ENCODE measurements at regions not wholly inside any gene's neighbourhood (a gene's known extent, or its start where the extent isn't known, plus 50 kb on each side); places are given as distances from the start of the nearest gene placed in this dataset.

DNA sequence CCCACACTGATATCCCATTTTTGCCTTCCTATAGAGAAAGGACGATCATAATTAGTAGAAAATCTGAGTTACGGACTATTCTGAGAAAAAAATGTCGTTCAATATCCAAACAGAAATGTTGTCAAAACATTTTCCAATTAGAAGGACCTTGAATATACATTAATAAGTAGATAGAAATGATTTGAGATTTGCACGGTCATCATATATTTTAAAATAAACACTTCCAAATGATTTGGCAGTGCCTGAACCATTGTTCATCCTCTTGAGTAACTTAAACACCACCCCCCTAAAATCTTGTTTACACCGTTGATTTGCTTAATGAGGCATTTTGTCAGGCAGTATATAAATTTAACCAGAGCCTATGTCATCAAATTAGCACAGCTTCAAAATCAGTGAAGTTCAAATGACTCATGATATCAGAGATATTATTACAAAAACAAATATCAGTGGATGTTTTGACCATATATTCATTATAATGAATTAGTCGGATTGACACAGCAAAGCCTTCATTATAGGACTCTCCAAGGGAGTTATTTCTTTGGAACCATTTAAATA, 105.0 kb downstream of the ACTL7B start:
- Histone ChIP-seq H3K79me2 (ENCODE audit: insufficient read depth, low read length) (no peaks in the 10 kb centered on the region), H3K9ac (ENCODE audit: insufficient read depth, low read depth, low read length) (no peak overlapping the region), H3K9me3 (ENCODE audit: low read length) (no peaks in the 10 kb centered on the region), H3K36me3 (replicated peaks in 1 of 2; ENCODE audit: control insufficient read depth in 1 of 2, insufficient read depth in 2 of 2, low read length in 2 of 2) (no peaks in the 10 kb centered on the region), H3K4me3 (replicated peaks in 1 of 3; ENCODE audit: insufficient read depth in 1 of 3, low read depth in 2 of 3, low read length in 3 of 3) (no peak overlapping the region), H2AFZ (ENCODE audit: low read length) (no peak overlapping the region), H3K27me3 (ENCODE audit: control insufficient read depth in 1 of 2, insufficient read depth in 2 of 2, low read length in 2 of 2) (no peaks in the 10 kb centered on the region), H3K4me1 (ENCODE audit: insufficient read depth, low read length) (peaks cover 27% of the 10 kb centered on the region), H4K20me1 (ENCODE audit: insufficient read depth, low read length) (no peaks in the 10 kb centered on the region), H3K27ac (ENCODE audit: extremely low read length, insufficient read depth, low read length) (no peak overlapping the region), H3K4me2 (ENCODE audit: low read depth, low read length) (no peak overlapping the region)
- CTCF ChIA-PET (ENCODE audit: low intra/inter-chr PET ratio, low total read pairs) = no interaction called here
- in situ Hi-C loops (cut with HindIII; ENCODE audit: extremely low pct_ligation_motif_present, low pct_unique_long_range_greater_than_20kb) = loop anchor here (25.0 kb wide), 1 partner anchor 313 kb away; no protein-coding TSS in a partner anchor
- no peak for TF ChIP-seq MED13 (CRISPR knock-in tag; IDR thresholded peaks at IDR 0.05)
- TF ChIP-seq, protein P1, sequence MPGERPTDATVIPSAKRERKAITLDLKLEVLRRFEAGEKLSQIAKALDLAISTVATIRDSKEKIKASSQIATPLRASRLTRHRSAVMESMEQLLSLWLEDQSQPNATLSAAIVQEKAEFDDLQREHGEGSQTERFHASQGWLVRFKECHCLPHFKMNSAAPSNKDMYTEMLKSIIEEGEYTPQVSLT (CRISPR knock-in tag; IDR thresholded peaks at IDR 0.05; ENCODE audit: borderline replicate concordance, low read depth) = no peak
- TF ChIP-seq, protein P2, sequence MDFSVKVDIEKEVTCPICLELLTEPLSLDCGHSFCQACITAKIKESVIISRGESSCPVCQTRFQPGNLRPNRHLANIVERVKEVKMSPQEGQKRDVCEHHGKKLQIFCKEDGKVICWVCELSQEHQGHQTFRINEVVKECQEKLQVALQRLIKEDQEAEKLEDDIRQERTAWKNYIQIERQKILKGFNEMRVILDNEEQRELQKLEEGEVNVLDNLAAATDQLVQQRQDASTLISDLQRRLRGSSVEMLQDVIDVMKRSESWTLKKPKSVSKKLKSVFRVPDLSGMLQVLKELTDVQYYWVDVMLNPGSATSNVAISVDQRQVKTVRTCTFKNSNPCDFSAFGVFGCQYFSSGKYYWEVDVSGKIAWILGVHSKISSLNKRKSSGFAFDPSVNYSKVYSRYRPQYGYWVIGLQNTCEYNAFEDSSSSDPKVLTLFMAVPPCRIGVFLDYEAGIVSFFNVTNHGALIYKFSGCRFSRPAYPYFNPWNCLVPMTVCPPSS (IDR thresholded peaks at IDR 0.05) = no peak
- TF ChIP-seq, protein P3, sequence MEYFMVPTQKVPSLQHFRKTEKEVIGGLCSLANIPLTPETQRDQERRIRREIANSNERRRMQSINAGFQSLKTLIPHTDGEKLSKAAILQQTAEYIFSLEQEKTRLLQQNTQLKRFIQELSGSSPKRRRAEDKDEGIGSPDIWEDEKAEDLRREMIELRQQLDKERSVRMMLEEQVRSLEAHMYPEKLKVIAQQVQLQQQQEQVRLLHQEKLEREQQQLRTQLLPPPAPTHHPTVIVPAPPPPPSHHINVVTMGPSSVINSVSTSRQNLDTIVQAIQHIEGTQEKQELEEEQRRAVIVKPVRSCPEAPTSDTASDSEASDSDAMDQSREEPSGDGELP (IDR thresholded peaks at IDR 0.05; ENCODE audit: borderline replicate concordance, low read depth) = no peak
- TF ChIP-seq ZFX (CRISPR knock-in tag; IDR thresholded peaks at IDR 0.05; ENCODE audit: low read depth) = no peak
- no peak for TF ChIP-seq MIXL1 (CRISPR knock-in tag; IDR thresholded peaks at IDR 0.05)
- no peak for TF ChIP-seq YY1 (IDR thresholded peaks at IDR 0.05; ENCODE audit: insufficient read depth, insufficient replicate concordance, low read depth, low read length)
- peak; percentile 75 to 86 for TF ChIP-seq MAFK (conservative IDR thresholded peaks at IDR 0.05 in 1 of 2, IDR thresholded peaks at IDR 0.05 in 1 of 2; ENCODE audit: low read length in 2 of 2)
- TF ChIP-seq ZNF558 (CRISPR knock-in tag; IDR thresholded peaks at IDR 0.05; ENCODE audit: borderline replicate concordance) = no peak
- TF ChIP-seq, protein P4, sequence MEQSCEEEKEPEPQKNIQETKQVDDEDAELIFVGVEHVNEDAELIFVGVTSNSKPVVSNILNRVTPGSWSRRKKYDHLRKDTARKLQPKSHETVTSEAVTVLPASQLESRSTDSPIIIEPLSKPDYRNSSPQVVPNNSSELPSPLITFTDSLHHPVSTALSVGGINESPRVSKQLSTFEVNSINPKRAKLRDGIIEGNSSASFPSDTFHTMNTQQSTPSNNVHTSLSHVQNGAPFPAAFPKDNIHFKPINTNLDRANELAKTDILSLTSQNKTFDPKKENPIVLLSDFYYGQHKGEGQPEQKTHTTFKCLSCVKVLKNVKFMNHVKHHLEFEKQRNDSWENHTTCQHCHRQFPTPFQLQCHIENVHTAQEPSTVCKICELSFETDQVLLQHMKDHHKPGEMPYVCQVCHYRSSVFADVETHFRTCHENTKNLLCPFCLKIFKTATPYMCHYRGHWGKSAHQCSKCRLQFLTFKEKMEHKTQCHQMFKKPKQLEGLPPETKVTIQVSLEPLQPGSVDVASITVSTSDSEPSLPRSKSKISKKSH (CRISPR knock-in tag; IDR thresholded peaks at IDR 0.05; ENCODE audit: borderline replicate concordance) = no peak
- TF ChIP-seq ESRRA (CRISPR knock-in tag; IDR thresholded peaks at IDR 0.05; ENCODE audit: low read depth) = no peak
- peak; percentile 81 for TF ChIP-seq MAFF (IDR thresholded peaks at IDR 0.05; ENCODE audit: low read depth, low read length)
- FAIRE-seq (no peak), ATAC-seq (no peak), DNase-seq (ENCODE audit: low spot score) (no peak)
- BruUV-seq (replicated peaks) = no TSS peak
- POLR2A ChIA-PET = interaction anchor here (0.6 kb wide), 1 partner anchor 25 kb away, joined by 3 read pairs; no protein-coding TSS in a partner anchor
- intact Hi-C loops (cut with micrococcal nuclease; ENCODE audit: unreplicated experiment) = no loop called here
- 63% methylated on average over 6 of the region's 6 CpGs for WGBS (ENCODE audit: low lambda C conversion rate)

Data from HepG2 (cell line).